Naive B cell (primary cell): ENCODE measurements at regions not wholly inside any gene's neighbourhood (a gene's known extent, or its start where the extent isn't known, plus 50 kb on each side); places are given as distances from the start of the nearest gene placed in this dataset.

Experiments
- ATAC-seq, 2 donors: fragments of 150-1000 bp; cut with Tn5 transposase; 2 replicates each; pipeline ENCODE4 v1.10.0; 2021; ENCODE audit warnings: low read depth in 2 of 2, mild to moderate bottlenecking in 2 of 2, moderate library complexity in 2 of 2
- DNase-seq: peaks from one replicate; pipeline ENCODE4 v3.0.0; 2022
- H3K27ac Mint-ChIP-seq, 6 donors: one replicate each; pipeline ENCODE4 v1.8.0; 2020 to 2022; ENCODE audit warnings: mild to moderate bottlenecking in 6 of 6, mixed read lengths in 6 of 6, moderate library complexity in 5 of 6, inconsistent platforms in 2 of 6
- H3K27me3 Mint-ChIP-seq, 3 donors: one replicate each; pipeline ENCODE4 v1.8.0; 2021 to 2022; ENCODE audit warnings: mixed read lengths in 3 of 3, mild to moderate bottlenecking in 1 of 3
- H3K36me3 Mint-ChIP-seq, 2 donors: one replicate each; pipeline ENCODE4 v1.8.0; 2020 to 2022; ENCODE audit warnings: mixed read lengths in 2 of 2, inconsistent platforms in 1 of 2, mild to moderate bottlenecking in 1 of 2
- H3K4me1 Mint-ChIP-seq, 3 donors: one replicate each; pipeline ENCODE4 v1.8.0; 2020 to 2022; ENCODE audit warnings: mixed read lengths in 3 of 3, inconsistent platforms in 1 of 3, mild to moderate bottlenecking in 1 of 3, moderate library complexity in 1 of 3
- H3K4me3 Mint-ChIP-seq, 8 donors: one replicate each; pipeline ENCODE4 v1.8.0; 2020 to 2022; ENCODE audit warnings: mild to moderate bottlenecking in 8 of 8, mixed read lengths in 8 of 8, moderate library complexity in 8 of 8, inconsistent platforms in 2 of 8
- H3K9me3 Mint-ChIP-seq, 7 donors: one replicate each; pipeline ENCODE4 v1.8.0; 2020 to 2022; ENCODE audit warnings: mixed read lengths in 7 of 7, mild to moderate bottlenecking in 5 of 7, inconsistent platforms in 2 of 7, moderate library complexity in 1 of 7

GRCh38 chr10:129404091-129404490, 63.0 kb upstream of the MGMT start:
- Mint-ChIP-seq H3K36me3 (no peaks in the 10 kb centered on the region), H3K4me1 (no peaks in the 10 kb centered on the region), H3K4me3 (no peak overlapping the region), H3K27ac (no peak overlapping the region), H3K27me3 (peaks cover 5 to 14% (median 11%) of the 10 kb centered on the region in 3 donors), H3K9me3 (no peaks in the 10 kb centered on the region)
- no peak for DNase-seq
- no peak for ATAC-seq

DNA sequence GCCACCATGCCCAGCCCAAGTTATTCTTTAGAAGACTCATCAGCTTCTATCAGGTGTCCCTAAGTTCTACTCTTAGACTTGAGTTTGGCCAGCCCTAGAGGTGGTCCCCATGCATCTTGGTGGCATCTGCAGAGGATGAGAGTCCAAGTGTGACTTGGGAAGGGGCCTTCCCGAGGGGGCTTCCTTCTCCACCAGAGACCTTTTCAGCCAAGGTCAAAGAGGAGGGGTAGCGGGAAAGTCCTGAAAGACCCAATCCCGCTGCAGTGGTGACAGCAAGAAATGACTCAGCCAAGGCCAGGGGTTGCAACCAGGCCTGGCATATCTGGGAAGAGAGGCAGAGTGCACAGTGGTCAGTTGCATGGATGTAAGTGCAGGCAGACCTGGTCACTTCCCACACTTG, 61.7 kb upstream of the MGMT start:
- H3K27ac Mint-ChIP-seq, result no peak overlapping the region

GRCh38 chr10:129410688-129411392, 56.2 kb upstream of the MGMT start:
- no peaks in the 10 kb centered on the region for H3K4me1 Mint-ChIP-seq
- H3K27me3 Mint-ChIP-seq, result peaks cover 4 to 9% (median 5%) of the 10 kb centered on the region in 3 donors
- DNase-seq (no peak), ATAC-seq (no peak)
- H3K4me3 Mint-ChIP-seq, result no peak overlapping the region
- no peak overlapping the region for H3K27ac Mint-ChIP-seq
- no peaks in the 10 kb centered on the region for H3K36me3 Mint-ChIP-seq
- H3K9me3 Mint-ChIP-seq, result no peaks in the 10 kb centered on the region

More for the DNA sequence above, 61.7 kb upstream of the MGMT start:
- Mint-ChIP-seq H3K4me3 (no peak overlapping the region), H3K9me3 (no peaks in the 10 kb centered on the region), H3K4me1 (no peaks in the 10 kb centered on the region), H3K36me3 (no peaks in the 10 kb centered on the region), H3K27me3 (peaks cover 5 to 14% (median 5%) of the 10 kb centered on the region in 3 donors)
- ATAC-seq (no peak), DNase-seq (no peak)

DNA sequence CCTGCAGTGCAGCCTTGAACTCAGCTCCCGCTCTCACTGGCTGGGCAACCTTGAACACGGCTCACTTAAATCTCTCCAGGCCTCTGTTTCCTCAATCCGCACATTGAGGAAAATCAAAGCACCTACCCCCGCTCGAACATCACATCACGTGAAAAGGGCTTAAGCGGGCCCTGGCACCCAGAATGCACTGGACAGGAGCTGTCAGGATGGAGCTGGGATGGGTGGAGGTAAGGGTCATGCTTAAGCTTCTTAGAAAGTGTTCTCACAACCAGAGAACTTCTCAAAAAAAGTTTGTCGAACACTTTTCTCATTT, 55.7 kb upstream of the MGMT start:
- no peak for ATAC-seq
- Mint-ChIP-seq H3K9me3 (no peaks in the 10 kb centered on the region), H3K27me3 (peaks cover 0 to 4% (median 4%) of the 10 kb centered on the region in 3 donors), H3K4me1 (no peaks in the 10 kb centered on the region), H3K4me3 (no peak overlapping the region), H3K27ac (no peak overlapping the region), H3K36me3 (no peaks in the 10 kb centered on the region)
- no peak for DNase-seq

GRCh38 chr10:129411772-129412171, 55.3 kb upstream of the MGMT start:
- Mint-ChIP-seq H3K4me3 (no peak overlapping the region), H3K9me3 (no peaks in the 10 kb centered on the region), H3K4me1 (no peaks in the 10 kb centered on the region), H3K36me3 (no peaks in the 10 kb centered on the region), H3K27me3 (peaks cover 0 to under 1% (median 0%) of the 10 kb centered on the region in 3 donors), H3K27ac (no peak overlapping the region)
- ATAC-seq (no peak), DNase-seq (no peak)

DNA sequence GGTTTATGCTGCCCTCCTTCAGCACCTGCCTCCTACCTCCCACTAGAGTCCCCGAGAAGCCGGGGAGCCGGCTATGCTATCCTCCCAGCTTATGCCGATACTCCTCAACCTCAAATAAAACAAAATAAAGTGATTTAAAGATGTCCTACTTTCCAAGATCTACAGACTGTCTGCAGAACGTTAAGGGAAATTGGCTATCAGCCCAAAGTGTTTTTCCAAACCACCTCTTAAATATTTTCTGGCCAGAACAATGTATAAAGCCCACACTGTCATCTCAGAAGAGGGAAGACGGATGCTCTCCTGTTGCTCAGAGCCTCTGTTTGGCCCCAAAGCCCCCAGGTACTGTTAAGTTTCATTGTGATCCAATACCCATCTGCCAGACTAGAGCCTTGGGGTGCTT, 54.0 kb upstream of the MGMT start:
- Mint-ChIP-seq H3K9me3 (no peaks in the 10 kb centered on the region), H3K36me3 (no peaks in the 10 kb centered on the region), H3K4me3 (peak overlapping the region in 1 of 8 donors; percentile 17), H3K4me1 (no peaks in the 10 kb centered on the region), H3K27ac (no peak overlapping the region), H3K27me3 (no peaks in the 10 kb centered on the region)
- no peak for ATAC-seq
- no peak for DNase-seq

DNA sequence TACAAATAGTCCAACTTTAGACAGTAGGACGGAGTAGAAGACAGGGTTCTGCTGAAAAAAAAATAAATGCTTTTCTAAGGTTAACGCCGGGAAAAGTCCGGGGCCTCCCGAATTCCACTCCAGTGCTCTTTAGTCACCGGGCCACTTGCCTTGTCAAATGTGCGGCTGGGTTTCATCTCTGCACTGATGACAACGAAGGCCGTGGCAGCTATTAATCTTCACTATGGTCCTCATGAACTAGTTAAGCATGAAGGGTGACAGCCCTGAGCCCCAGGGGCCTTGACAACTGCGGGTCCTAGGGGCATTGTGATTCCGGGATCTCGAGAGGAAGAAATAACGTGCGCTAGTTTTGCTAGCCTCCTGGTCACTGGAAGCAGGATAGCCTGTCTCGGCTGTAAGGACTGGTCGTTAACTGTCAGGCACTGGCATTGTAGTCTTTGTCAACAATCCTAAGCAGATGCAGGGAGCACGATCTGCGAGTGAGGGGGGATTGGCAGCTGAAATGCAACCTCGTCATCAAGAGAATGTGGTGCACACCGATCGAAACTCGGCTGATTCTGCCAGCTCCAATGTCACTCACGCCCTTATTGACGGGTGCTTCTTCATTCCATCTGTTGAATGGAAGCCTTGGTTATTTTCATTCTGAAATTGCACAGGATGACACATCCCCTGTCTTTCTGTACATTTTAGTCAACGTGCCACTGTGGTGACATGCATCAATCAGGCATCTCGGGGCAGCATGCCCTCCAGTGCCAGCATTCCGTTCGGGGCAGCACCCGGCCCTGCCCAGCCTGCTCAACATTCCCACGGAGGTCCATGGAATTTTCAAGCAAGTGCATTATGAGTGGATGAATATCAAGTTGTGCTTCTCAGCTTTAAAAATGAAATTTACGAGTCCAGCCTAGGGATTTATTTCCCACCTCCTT, 51.6 kb upstream of the MGMT start:
- H3K27me3 Mint-ChIP-seq, result no peaks in the 10 kb centered on the region
- DNase-seq (no peak), ATAC-seq (no peak)
- H3K36me3 Mint-ChIP-seq, result no peaks in the 10 kb centered on the region
- H3K4me3 Mint-ChIP-seq, result no peak overlapping the region
- no peak overlapping the region for H3K27ac Mint-ChIP-seq
- no peaks in the 10 kb centered on the region for H3K4me1 Mint-ChIP-seq
- no peaks in the 10 kb centered on the region for H3K9me3 Mint-ChIP-seq

DNA sequence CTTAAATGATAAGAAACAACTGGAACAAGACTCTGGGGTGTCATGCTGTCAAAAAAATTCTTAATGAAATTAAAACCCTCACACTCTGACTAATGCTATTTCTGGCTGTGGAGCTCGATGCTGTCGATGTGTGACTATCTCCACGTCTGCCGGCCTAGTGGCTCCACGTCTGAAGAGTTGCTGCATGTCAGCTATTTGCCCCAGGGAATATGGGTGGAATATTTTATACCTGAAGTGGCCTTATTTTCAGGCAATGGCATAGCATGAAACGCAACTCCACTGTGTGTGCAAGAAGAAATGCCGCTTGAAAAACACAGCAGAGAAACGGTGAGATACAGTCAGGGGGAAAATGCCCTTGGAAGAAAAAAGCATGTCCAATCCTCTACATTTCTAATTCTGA, 50.9 kb upstream of the MGMT start:
- no peaks in the 10 kb centered on the region for H3K4me1 Mint-ChIP-seq
- H3K27ac Mint-ChIP-seq, result peak overlapping the region in 1 of 6 donors; percentile 69
- no peaks in the 10 kb centered on the region for H3K9me3 Mint-ChIP-seq
- H3K27me3 Mint-ChIP-seq, result no peaks in the 10 kb centered on the region
- H3K36me3 Mint-ChIP-seq, result no peaks in the 10 kb centered on the region
- ATAC-seq (no peak), DNase-seq (no peak)
- no peak overlapping the region for H3K4me3 Mint-ChIP-seq

DNA sequence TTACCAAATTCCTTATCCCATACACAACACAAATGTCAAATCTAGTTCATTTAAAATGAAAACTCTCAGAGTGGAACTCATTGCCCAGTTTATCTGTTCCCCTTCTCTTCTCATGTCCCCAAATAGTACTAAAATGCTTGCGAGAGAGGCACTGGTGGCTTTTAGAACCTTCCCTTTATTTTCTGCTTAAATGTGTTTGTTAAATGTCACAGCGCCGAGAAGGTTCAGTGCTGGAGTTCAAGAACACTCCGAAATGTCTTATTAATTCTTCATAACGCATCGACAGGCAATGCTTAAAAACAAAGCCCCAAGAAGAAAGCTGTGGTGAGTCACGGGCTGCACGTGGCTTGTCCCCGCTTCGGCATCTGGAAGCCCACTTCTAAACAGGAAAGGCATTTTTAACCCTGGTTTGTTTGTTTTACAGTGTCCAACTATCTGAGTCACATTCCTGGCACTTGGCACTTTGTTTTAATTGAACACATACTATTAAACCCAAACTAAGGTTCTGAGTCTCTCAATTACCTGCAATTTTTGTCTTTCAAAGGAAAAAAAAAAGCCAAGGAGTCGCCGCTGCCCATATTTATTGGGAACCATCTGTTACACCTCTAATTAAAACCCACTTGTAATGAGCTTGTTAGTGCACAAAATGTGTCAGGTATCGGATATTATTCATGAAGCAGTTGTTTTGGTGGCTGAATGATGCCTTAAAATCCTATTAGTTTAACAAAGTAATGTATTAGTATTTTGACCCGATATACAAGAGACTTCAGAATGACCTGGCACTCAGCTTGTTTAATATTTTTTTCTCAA, 49.9 kb upstream of the MGMT start:
- H3K27ac Mint-ChIP-seq, result no peak overlapping the region
- DNase-seq, result no peak
- no peak for ATAC-seq
- H3K4me3 Mint-ChIP-seq, result no peak overlapping the region
- H3K27me3 Mint-ChIP-seq, result peaks cover 0 to 6% (median 5%) of the 10 kb centered on the region in 3 donors
- H3K9me3 Mint-ChIP-seq, result no peaks in the 10 kb centered on the region
- H3K4me1 Mint-ChIP-seq, result no peaks in the 10 kb centered on the region
- no peaks in the 10 kb centered on the region for H3K36me3 Mint-ChIP-seq
